Fibroblast of mammary gland (primary cell): ENCODE measurements at regions not wholly inside any gene's neighbourhood (a gene's known extent, or its start where the extent isn't known, plus 50 kb on each side); places are given as distances from the start of the nearest gene placed in this dataset.

Experiments used
- DNase-seq: peaks from one replicate; pipeline ENCODE4 v3.0.0-alpha.2; 2010; ENCODE audit warnings: low read depth
- H3K4me3 ChIP-seq: 2 replicates; pipeline ENCODE4 v1.5.1; 2011; ENCODE audit warnings: low read depth, mild to moderate bottlenecking, low read length, moderate library complexity; ENCODE audit not compliant: control insufficient read depth
- CTCF ChIP-seq: conservative IDR thresholded peaks from 2 replicates; pipeline ENCODE4 v1.5.1; 2011; ENCODE audit warnings: low read depth, low read length, inconsistent platforms; ENCODE audit not compliant: control insufficient read depth, insufficient read depth

GRCh38 chr3:132230156-132231000 is 86.8 kb upstream of the ACP3 start:
- TF ChIP-seq CTCF: no peak
- no peak overlapping the region for H3K4me3 ChIP-seq
- DNase-seq: no peak

GRCh38 chr3:132231633-132232032 is 85.6 kb upstream of the ACP3 start:
- DNase-seq: peak; percentile 72
- H3K4me3 ChIP-seq: no peak overlapping the region
- TF ChIP-seq CTCF: no peak

- no peak for TF ChIP-seq CTCF
- no peak overlapping the region for H3K4me3 ChIP-seq
- peak; percentile 54 for DNase-seq
Observed at GRCh38 chr3:132232231-132232792, 84.9 kb upstream of the ACP3 start.

- TF ChIP-seq CTCF: no peak
- H3K4me3 ChIP-seq: no peak overlapping the region
- no peak for DNase-seq
Observed at GRCh38 chr3:132236701-132237651, 80.2 kb upstream of the ACP3 start.

- no peak overlapping the region for H3K4me3 ChIP-seq
- no peak for DNase-seq
- no peak for TF ChIP-seq CTCF
Observed at GRCh38 chr3:132237652-132238032, 79.6 kb upstream of the ACP3 start.

- no peak for DNase-seq
- TF ChIP-seq CTCF: no peak
- H3K4me3 ChIP-seq: no peak overlapping the region
Observed at GRCh38 chr3:132239587-132239986, 77.6 kb upstream of the ACP3 start.
